AG20443 (cell line): ENCODE measurements at regions not wholly inside any gene's neighbourhood (a gene's known extent, or its start where the extent isn't known, plus 50 kb on each side); places are given as distances from the start of the nearest gene placed in this dataset.
"Not testable (repeated sequence)": the region's sequence is repeated elsewhere in the genome, so short reads cannot be mapped to it uniquely, and the experiment has no call there.

Experiments used
- DNase-seq: peaks from one replicate; pipeline ENCODE4 v3.0.0; 2012; ENCODE audit warnings: low spot score, mixed read lengths

DNA sequence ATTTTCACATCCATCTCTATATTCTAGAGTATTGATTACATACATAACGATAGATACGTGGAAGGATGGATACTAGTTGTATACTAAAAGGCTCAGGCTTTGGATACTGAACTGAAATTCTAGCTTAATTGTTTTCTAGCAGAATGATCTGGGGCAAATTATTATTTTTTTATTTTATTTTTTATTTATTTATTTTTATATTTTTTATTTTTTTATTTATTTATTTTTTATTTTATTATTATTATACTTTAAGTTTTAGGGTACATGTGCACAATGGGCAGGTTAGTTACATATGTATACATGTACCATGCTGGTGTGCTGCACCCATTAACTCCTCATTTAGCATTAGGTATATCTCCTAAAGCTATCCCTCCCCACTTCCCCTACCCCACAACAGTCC, 432.6 kb upstream of the GRM7 start:
- not testable (repeated sequence) for DNase-seq

DNA sequence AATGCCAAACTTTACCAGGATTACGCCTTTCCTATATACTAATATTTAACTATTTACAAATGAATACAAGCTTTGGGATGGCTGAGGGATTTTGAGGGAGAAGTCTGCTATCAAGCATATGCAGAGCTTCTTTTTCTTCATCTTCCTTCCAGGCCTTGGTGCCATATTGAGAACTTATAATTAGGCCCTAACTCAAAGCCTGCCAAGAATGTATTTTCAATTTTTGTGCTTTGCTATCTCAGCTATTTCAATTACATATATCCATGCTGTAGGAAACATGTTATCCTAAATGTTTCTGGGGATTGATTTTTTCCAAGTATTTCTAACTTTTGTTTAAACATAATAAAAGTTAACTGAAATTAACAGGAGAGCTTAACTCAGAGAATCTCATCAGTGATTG, 425.0 kb upstream of the GRM7 start:
- DNase-seq, result no peak

DNA sequence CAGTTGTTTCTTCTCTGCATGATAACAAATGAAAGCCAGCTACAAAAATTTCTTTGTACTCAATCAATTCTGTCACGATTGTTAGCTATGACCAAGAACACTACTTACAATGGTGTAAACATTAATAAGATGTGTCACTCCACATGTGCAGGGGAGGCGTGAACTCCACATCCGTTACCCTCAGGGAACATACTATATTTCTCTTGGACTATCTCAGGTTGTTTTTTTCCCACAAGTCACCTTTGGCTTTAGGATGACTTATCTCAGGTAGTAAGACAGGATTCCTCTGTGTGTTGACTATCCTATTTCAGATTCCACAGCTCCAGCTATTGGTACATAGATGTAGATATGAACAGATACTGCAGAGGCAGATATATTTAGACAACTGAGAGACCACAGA, 423.3 kb upstream of the GRM7 start:
- DNase-seq, result no peak

DNA sequence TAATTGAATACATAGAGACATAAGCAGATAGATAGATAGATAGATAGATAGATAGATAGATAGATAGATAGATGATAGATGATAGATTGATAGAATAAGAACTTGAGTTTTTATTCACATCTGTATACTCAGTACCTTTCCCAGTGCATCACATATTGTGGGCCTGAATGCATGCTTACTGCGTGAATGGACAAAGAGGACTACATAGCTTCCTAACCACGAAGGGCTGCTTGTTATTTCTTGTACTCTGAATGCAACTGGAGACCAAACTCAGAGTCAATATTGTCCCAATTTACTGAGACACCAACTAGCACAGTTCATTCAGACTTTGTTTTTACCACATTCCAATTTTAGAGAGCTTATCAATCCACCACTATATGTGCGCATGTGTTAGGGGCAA, 422.9 kb upstream of the GRM7 start:
- DNase-seq, result no peak

DNA sequence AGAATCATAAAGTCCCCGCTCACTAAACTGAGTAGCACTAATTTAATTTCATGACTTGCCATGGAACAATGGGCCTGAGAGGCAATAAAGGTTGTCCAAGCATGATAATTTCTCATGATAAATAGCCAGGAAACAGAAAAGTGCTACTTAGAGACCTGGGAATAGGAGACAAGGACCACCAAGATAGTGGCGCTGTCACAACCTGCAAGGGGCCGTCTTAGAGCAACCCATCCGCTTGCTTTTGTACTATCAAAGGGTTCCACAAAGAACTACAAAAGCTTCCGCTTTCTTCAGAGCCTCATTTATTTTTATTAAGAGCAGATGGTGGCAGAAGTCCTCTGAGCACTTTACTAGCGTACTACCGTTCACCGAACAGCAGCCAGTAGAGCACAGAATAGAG, 421.7 kb upstream of the GRM7 start:
- no peak for DNase-seq

DNA sequence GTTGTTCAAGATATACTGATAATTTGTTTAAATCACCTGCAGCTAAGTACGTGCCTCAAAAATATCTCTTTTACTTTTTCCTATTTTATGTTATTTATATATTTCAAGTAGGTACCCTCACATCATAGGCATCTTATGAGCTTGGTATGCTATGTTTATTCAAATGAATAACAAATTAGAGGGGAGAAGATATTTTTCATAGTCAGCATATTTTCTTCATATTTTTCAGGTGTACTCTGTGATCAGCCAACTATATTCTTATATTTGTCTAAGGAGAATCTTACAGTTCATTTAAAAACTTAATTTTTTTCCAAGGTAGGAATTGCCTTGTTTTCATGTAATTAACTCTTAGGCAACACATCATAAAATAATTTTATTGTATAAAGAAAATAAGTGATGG, 421.1 kb upstream of the GRM7 start:
- DNase-seq, result no peak

DNA sequence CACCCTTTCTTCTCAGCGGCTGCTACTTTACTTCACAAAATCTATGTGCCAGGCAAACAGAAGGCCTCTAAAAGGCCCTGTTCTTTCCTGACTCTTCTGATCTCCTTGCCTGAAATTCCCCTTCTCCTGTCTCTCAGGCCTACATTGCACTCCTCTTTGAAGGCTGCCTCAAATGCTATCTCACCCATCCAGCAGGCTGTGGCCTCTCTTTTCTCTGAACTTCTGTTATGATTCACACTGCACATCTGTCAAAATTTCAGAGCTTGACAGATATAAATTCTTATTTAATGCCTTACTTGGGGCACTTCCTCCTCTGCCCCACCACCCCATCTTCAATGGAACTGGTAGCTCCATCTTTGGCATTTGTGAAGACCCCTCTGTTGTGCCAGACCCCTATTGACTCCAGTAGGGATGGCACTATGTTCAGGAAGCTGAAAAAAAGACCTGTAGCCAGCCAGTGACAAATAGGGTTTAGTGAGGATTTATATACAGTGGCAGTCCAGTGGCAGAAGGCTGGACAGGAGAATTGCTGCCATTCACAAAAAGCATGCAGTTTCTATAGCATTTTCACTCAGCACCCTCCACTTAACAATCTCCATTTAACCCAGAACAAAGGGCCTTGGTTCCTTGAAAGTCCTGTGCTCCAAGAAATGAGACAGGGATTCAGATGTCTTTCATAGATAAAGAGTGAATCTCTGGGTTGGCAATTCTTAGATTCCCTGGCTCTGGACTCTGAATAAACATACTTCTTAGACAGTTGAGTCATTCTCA, 415.8 kb upstream of the GRM7 start:
- no peak for DNase-seq

DNA sequence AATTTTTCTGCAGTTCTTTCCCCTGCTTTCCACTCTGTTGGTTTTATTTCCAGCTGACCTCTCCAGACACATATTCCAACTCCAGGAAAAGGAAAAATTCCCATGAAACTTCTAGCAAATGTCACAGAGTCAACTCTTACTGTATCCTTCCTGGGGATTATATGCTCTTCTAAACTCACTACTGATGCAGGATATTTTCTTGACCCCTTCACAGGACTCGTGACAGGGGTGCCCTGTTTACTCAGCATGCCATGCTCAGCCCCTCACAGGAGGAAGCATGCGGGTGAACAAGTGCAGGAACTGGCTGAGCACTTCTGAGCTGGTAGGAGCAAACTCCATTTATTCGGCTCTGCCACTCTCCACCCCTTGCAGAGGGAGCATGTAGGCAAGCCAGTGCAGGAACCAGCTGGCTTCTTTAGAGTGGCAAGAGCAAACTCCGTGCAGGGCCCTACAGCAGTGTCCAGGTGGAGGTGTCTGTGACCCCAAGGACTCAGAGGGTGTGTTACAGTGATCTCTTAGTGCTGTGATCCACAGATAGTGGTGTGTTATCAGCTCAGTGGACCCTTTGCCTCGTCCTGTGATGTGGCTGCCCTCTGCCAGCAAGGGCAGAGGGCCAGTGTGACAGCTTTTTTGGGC, 413.6 kb upstream of the GRM7 start:
- DNase-seq, result no peak

DNA sequence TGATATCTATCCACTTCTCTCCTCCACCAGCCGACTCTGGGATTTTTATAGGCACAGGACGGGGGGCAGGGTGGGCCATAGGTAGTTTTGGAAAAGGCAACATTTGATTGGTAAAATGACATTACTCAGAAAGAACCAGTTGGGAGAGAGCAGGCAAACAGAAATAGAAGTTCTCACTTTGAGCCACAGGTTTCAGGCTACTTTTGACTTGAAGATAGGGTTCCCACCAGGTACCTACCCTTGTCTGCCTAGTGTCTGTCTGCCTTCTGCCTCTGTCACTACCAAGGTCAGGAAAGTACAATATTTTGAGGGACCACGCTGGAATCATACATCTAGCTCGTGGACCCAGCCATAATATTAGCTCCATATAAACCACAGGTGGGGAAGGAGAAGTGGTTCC, 412.9 kb upstream of the GRM7 start:
- no peak for DNase-seq

DNA sequence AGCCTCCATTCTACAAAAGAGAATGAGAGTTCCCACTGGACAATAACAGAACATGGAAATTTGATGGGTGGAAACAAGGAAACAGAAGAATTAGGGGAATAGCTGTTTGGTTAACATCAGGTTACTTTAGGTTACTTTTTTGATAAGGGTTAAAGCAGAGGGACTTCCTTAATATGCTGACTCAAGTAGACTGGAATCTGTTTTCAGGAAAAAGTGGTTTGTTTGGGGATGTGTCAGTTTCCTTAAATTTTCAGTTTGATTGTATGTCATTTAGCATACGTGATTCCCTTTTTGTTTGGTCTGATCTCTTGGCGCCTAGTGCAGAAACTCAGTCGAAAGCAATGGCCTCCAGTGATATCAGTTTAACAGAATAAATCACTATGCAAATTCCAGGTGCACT, 411.8 kb upstream of the GRM7 start:
- no peak for DNase-seq

DNA sequence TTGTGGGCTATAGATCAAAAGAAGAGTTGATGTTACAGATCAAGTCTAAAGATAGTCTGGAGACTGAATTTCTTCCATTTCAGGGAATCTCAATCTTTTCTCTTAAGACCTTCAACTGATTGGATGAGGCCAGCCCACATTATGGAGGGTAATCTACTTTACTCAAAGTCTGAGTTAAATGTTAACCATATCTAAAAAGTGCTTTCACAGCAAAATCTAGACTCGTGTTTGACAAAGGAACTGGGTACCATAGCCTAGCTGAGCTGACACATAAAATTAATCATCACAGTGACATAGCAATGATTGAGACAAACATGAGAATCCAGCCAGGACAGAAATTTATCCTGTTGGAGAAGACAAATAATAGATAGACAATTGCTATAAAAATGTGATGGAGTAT, 407.9 kb upstream of the GRM7 start:
- no peak for DNase-seq

DNA sequence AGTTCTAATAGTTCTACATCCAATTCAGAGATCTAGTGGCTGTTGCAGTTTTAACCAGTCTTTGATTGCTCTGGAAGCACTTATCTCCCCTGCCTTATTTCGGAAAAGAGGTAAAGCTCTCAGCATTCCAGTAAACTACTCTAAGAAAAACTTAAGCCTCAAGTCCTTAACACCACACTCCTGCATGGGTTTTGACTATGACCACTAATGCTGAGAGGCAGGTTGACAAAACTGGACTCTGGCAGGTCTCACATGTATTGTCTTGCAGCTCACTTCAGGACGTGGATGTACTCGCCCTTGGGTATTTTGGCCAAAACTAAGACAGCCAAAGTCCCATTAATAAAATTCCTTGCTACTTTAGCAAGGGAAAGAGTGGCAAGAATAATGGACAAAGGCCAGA, 405.9 kb upstream of the GRM7 start:
- DNase-seq, result no peak

DNA sequence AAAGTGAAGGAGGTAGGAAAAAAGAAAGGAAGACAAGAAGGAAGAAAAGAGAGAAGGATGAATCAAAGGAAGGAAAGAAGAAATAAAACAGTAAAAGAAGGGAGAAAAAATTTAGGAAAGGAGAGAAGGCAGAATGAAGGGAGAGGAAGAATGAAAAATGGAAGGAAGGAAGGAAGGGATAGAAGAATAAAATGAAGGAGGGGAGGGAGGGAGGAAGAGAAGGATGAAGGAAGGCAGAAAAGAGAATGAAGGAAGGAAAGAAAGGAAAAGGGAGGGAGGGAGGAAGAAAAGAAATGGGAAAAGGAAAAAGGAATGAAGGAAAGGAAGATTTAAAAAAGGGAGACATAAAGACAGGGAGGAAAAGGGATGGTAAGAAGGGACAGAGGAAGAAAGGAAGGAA, 393.7 kb upstream of the GRM7 start:
- no peak for DNase-seq

DNA sequence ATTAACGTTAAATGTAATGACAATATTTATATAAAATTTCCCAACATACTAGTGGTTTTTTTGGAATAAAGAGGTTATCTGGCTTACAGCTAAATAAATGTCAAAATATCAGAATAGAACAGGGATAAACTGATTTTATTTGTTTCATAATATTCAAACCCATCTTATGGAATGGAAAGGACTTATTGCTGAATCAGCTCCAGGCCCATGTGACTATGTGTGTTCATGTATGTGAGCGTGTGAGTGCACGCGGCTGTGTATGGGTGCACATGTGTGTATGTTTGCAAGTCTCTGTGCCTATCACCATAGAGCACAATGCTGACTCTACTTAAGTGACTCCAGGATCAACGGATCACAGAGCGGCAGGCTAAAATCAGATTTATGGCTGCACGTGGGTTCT, 392.3 kb upstream of the GRM7 start:
- DNase-seq, result no peak

DNA sequence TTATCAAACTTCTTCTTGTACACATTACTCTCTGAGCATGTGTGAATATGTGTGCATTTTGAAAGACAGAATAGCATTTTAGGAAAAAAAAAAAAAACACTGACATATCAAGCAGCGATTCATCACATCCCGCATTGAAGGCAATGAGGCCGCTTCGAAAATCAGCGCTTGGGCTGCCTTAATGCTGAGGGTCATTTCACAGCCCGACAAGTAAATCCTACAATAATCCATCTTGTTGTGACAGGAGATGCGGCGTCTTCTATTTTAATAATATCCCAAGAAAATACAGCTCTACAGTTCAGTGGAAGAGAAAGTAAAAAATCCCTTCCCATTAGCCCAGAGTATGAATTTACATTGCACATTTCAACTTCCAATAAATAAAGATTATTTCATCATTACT, 389.2 kb upstream of the GRM7 start:
- DNase-seq, result no peak

DNA sequence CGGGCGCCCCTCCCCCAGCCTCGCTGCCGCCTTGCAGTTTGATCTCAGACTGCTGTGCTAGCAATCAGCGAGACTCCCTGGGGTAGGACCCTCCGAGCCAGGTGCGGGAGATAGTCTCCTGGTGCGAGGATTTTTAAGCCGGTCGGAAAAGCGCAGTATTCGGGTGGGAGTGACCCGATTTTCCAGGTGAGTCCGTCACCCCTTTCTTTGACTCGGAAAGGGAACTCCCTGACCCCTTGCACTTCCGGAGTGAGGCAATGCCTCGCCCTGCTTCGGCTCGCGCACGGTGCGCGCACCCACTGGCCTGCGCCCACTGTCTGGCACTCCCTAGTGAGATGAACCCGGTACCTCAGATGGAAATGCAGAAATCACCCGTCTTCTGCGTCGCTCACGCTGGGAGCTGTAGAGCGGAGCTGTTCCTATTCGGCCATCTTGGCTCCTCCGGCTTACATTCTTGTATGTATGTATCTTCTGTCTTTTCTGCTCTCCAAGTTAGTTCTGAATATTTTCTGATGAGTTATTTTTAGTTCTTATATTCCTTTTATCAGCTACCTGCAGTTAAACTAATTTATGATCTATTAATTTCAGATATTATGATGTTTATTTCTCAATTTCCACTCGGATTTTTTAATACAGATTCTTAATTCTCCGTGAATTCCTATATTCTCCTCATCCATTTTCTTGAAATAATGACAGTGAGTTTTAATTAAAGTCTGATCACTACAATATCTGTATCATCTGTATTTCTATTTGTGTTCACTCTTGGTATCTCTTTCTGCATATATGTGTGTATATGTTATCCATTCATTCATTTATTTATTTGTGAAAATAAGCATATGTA, 370.2 kb upstream of the GRM7 start:
- not testable (repeated sequence) for DNase-seq

DNA sequence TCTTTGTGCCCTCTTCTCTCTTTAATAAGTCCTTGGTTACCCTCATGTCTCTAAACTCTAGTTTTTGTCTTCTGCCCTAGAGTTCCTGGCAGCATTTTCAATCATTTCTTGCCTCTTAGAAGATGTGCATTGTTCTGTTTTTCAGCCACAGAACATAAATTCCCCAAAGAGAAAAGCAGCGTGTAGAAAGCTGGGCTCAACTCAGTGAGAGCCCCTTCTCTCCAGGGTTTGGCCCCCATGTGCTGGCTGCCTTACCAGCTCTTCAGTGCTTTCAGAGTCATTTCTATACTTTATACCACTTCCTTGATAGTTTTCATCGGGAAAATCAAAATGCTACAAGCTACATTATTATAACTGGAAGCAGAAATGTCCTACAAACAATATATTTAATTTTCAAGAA, 369.1 kb upstream of the GRM7 start:
- DNase-seq, result no peak

DNA sequence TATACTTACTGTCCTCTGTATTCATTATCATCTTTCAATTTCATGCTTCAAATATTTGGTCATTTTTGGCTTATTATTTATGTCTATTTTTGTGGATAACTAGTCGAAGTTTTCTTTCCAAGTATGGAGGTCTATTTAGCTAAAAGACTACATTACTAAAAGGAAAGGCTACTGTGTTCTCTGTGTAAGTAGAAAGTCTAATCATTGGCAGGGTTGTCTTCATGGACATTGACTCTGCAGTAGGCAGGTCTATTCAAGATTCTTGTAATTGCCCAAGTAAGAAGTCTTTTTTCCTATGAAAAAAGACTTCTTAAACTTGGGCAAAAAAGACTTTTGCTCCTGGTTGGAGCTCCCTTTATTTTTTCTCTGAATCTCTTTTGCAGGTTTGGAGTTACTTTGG, 368.6 kb upstream of the GRM7 start:
- no peak for DNase-seq

DNA sequence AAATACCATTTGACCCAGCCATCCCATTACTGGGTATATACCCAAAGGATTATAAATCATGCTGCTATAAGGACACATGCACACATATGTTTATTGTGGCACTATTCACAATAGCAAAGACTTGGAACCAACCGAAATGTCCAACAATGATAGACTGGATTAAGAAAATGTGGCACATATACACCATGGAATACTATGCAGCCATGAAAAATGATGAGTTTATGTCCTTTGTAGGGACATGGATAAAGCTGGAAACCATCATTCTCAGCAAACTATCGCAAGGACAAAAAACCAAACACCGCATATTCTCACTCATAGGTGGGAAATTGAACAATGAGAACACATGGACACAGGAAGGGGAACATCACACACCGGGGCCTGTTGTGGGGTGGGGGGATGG, 362.0 kb upstream of the GRM7 start:
- not testable (repeated sequence) for DNase-seq

DNA sequence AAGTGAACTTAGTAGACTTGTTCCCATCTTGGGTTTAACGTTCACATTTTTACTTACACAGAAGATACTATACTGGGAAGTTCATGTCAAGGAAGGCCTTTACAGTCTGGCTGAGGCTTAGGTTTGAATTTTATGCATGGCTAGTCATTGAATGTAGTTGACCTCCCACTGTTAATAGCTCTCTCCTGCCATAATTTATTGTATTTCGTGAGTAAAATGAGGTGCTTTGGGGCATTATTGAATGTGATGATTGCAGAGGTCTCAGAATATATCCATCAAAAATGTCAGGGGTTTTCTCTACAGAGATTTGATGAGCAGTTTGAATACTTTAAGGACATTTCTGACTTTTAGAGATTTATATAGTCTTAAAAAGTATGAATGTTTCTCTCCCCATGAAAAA, 356.6 kb upstream of the GRM7 start:
- DNase-seq, result no peak

DNA sequence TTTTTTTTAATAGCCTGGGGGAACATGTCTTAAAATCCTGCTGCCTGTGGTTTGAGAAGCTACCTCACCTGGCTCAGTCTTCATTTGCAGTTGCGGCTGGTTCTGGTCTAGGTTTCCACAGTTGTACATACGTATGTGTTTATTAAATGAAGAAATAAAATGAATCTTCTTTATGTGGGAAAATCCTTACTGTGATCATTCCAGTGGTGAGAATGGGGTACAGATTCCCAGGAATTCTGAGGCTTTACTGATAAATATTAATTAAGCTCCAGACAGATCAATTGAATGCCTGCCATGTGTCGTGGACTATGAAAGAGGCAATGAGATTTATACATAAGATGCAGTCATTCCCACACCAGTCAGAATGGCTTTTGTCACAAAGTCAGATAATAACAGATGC, 356.1 kb upstream of the GRM7 start:
- no peak for DNase-seq

DNA sequence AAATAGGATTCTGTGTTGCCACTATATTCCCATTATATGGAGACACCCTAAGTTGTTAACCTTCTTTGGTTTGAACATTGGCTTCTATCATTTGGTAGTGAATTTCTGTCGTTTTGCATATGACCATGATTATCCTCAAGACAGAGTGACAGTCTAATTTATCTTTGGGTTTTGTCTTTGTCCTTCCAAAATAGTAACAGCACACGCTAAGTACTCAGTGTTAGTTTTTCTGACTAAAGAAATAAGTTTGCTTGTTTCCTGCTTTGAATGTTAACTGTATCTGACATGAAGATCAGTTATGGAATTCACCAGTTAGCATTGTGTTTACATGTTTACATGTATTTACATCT, 352.5 kb upstream of the GRM7 start:
- DNase-seq, result no peak

DNA sequence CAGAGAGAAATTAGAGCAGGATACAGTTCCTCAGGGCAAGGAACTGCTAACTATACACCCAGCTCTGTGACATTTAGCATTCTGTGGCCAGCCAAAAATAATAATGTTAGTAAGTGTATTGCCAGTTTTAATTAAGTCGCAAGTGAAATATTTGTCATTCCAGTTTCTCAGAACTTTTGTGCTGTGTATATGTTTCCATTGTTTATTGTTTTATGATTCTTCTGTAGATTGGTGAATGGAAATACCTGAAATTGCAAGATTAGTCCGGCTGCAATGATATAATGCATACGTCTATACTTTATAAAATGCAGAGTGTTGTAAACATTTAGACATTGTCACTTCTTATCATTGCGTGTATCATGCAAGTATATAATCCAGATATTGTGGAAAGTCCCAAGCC, 351.3 kb upstream of the GRM7 start:
- DNase-seq, result no peak
